Embryonic facial prominence (tissue), 1 donor: ENCODE measurements at regions not wholly inside any gene's neighbourhood (a gene's known extent, or its start where the extent isn't known, plus 50 kb on each side); places are given as distances from the start of the nearest gene placed in this dataset.
"Not testable (repeated sequence)": the region's sequence is repeated elsewhere in the genome, so short reads cannot be mapped to it uniquely, and the experiment has no call there.

ENCODE experiments used
- DNase-seq: peaks from one replicate; pipeline ENCODE4 v3.0.0-alpha.2; 2016; ENCODE audit errors: extremely low spot score

DNA sequence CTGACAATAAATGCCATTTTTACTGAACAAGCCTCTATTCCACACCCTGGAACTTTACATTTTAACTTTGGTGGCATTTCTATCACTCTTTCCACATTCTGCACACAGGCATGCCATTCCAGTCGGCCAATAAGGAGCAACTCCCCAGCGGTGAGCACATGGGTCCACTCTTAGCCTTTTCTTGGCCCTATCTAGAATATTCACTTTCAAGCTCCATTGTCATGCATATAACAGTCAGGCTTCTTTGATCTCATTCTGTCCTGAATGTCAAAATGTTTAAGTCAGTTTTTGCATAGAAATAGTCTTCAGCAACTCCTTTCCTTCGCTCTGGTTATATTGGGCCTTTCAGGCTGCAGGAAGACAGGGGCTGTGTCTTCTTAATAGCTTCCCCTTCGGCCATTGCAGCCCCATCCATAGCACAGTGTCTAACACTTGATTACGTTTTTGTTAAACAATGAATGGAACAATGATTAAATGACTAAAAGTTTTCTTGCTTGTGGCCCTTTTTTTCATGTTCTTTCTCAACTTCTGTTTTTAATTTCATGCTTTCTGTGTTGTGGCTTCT, 427.3 kb downstream of the MFSD1 start:
- no peak for DNase-seq

DNA sequence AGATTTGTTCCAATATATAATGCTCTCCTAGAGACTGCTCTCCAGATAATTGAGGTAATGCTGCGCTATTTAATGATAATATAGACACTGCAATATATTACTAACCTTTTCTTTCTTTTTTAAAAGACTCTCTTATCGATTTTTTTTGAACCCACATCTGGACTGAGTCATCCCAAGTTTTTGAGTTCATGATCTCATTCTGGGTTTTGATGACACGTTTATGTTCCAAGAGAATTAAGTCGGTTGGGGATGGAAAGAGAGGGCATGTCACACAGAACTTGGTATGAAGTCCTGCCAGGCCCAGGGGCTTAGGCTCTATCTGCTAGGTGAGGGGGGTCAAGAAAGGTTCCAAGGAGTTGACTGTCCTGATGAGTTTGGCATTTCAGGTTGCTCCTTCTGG, 431.1 kb downstream of the MFSD1 start:
- DNase-seq: no peak

DNA sequence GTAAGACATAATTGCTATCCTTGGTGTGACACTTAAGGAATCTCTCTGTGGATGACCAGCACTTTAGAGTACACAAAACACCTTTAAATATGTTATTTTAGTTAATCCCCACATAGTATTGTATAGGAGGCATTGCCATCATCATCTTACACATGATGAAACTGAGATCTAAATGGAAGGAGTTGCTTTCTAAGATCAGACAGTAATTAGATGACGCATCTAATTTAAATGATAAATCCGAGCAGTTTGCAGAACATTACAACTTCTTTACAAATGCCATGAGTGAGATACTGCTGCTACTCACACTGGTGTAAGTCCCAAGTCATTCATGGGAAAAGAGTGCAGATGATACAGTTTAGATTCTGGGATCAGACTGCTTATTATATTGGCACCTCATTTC, 431.9 kb downstream of the MFSD1 start:
- DNase-seq: no peak

DNA sequence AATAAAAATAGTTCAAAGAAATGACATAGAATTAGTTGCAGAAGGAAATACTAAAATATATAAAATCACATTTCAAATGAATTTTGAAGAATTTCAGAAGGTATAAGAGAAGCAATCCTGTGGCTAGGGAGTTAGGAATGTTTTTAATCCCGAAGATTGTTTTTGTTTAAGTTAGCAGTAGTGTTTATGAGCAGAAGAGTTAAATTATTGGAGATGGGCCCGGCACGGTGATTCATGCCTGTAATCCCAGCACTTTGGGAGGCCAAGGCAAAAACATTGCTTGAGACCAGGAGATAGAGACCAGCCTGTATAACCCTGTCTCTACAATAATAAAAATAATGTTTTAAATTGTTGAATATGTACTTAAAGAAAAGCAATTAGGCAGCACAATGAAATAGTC, 432.5 kb downstream of the MFSD1 start:
- no peak for DNase-seq

DNA sequence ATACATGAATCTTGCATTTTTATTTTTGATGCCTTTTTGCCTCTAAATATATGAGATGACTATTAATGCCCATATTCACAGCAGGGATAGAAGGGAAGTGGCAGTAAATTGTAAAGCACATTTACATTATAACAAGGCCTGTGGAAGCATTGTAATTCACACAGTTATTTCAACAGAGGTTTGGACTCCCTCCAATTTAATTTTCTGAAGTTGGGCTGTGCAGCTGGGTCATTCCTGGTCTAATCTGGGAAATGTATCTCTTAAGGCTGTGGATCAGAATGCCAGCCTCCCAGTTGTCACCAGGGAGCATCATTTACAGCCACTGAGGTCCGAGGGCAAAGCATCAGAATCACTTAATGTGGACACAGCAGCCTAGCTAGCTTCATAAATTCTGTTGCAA, 434.5 kb downstream of the MFSD1 start:
- DNase-seq: no peak

DNA sequence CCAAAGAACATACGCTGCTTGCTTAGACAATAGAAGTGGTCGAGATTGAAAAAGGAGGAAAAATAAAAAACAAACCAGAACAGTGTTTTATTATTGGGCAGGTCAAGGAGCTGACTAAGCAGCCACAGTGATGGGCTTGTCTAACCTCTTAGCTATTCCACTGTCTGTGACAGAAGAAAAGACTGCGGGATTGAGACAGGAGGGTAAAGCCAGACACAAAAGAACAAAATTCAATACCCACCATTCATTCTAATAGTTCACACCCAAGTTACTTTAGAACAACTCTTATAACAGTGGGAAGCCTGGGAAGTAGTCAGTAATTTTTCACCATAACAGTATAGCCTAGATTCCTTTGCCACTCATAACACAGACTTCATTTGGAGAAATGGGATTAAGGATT, 435.4 kb downstream of the MFSD1 start:
- no peak for DNase-seq

DNA sequence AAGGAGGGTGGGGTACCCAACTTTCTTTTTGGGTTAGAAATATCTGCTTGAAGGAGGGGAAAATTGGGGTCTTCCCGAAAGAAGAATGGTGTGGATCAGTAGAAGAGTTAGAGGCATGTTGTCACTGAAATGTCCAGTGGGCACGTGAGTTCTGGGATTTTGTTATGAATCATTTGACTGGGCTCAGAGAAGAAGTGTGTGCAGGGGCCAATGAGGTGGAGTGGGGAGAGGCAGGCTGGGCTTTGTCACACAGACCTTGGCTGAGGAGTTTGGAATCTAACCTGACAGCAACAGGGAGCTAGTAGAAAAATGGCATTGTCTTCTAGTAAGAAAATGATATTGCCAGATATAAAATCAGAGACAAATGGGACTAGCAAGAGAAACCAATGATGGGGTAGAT, 436.8 kb downstream of the MFSD1 start:
- DNase-seq: no peak

DNA sequence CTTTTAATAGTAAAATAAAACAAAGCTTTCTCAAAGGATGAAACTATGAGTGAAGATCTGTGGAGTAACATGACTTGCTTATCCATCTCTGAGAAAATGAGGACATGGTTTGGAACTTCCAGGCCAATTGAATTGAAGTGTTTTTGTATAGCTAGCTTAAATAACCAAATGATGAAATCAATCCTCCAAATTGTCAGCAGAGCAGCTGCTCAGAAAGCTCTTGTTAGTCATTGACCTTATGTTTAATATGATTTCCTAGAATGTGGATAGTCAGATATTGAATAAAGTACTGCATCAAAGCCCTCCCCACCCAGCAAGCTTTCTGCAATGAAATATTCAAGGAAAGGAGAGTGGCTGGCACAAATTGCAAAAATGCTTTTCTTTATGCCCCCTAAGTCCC, 437.2 kb downstream of the MFSD1 start:
- no peak for DNase-seq

DNA sequence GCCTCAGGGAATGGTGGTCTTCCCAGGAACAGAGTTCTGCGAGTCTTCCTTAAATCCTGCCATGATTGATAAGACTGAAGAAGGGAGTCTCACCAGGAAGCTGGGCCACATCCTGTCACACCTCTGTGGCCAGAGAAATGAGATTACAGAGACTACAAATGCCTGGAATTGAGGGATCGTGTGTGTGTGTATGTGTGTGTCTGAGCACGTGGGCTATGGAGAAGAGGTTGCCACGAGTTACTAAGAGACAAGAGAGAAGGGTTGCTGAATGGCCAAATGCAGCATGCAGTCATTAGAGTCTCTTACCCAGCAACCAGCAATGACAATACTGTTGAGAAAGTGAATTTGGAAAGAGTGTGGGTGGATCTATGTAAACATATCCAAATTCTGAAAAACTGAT, 443.1 kb downstream of the MFSD1 start:
- no peak for DNase-seq

DNA sequence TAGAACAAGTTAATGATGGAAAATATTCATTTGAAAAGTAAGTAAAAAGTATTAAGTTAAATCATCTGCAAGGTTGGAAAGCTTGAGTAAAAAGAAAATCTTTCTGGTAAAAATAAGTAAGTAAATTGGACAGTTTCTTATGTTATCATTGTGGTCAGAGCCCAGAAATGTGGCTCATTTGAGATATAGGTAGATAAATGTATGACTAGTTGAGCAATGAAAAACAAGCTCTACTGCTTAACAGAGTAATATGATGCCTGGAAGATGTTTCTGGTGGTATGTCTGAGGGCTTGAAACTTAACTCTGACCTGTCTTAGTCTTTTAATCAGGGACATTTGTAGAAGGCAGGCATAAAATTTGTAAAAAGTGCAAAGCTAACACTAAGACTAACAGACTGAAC, 444.0 kb downstream of the MFSD1 start:
- DNase-seq: no peak

DNA sequence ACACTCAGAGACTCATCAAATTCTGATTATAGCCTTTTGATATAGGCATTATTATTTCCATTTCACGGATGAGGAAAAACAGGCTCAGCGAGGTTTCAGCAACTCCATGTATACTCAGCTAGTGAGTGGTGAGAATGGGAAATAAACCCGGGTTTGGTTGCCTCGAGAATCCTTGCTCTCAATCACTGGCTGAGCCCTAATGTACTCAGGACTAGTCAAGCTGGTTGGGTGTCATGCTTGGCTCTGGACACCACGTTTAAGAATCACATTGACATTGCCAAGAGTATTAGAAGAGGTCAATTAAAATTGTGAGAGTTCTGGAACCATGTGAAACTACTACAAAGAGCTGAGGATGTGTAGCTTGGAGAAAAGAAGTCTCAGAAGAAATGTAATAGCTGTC, 444.5 kb downstream of the MFSD1 start:
- DNase-seq: no peak

DNA sequence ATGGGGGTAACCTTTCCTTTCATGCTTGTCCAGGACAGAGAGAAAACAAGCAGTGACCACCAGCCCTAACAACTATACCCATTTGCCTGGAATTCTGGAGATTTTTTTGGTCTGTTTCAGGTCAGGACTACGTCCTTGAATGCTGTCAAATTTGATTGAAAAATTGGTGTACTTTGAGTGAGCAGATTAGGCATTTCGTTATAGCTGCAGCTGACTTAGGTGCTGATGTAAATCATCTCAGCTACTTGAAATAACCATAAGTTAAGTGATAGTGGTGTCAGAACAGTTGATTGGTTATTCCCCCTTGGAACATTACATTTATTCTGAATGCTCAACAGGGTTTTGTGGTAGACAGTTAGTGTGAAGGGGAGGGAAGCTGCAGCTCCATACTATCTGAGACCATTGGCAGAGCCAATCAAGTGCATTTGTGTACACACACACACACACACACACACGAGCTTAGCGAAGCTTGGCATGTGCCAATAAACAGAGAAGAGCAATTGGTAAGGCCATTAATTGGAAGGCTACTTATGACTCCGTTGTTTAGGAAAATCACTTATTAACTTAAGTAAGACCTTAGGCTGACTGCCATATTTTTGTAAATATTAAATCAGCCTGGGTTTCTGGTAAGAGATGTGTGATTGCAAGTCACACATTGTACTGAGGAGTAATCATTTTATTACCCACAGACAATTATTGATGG, 447.8 kb downstream of the MFSD1 start:
- no peak for DNase-seq

DNA sequence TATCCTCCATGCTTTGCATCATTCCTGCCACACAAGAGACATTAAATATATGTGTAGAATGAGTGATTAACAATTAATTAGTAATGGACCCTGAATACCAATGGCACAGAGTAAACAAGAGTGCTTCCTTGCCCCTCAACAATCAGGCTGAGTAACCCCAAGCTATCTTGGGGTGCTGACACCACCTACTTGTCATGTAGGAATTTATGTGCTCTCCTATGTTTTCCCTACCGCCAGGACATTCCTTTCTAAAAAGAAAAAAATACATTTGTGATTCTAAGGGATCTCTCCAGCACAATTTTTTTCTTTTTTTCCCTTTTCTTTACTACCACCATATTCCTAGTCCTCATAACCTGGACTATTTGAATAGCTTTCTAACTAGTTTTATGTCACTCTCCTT, 449.1 kb downstream of the MFSD1 start:
- no peak for DNase-seq

DNA sequence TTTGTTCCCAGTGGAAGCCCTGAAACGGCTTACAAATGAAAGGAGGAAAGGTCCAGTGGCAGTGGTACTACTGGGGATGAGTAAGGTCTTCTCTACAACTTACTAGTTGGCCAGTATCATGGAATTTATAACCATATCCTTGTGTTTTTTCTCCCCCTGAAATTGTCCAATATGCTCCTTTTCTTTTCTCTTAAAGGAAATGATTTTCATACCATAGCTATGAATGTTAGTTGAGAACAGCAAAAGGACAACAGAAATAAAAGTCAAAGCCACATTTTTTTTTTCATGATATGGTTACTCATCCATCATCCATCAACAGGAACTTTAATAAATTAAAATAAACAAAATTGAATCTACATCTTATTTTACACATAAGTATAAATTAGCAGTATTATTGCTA, 450.4 kb downstream of the MFSD1 start:
- DNase-seq: no peak

DNA sequence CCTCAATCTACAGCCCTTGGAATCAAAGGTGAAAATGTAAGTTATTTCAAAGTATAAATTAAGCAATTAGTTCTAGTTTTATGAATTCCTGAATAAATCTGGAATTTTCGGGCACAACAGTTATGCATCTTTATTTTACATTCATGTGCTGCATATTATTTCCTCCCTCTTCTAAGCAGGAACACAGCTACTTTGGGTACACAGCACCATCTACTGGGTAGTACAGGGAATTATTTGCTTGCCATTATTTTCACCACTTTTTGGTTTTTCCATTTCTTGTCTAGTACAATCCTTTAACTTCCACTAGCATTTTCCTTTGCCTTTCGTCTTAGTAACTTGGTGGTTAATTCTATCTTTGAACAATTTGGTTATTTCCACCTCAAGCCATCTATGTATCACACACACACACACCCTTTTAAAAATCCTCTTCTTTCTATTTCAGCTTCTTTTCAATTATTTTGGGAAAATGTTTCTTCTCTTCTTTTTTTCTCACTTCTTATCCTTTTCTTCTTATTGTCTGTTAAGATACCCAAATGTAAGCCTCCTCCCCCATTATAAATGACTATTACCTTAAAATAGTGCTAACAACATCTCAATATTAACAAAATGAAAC, 451.0 kb downstream of the MFSD1 start:
- DNase-seq: no peak

DNA sequence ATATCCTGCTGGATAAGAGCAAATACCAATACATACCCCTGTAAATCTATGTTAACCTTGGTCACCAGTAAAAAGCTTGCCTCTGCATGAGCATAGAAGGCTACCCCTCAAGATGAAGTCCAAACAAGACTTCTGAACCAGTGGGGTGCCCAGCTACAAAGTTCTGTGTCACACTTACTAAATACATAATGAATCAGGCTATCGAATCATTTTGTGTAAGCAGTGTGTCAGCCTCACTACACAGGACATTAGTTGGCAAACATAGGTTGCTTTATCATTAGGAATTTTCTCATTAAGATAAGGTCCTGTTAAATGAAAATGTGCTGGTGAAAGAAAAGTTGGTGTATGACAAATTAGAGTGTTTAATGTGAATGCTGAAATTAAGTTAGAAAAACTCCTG, 452.0 kb downstream of the MFSD1 start:
- DNase-seq: no peak

DNA sequence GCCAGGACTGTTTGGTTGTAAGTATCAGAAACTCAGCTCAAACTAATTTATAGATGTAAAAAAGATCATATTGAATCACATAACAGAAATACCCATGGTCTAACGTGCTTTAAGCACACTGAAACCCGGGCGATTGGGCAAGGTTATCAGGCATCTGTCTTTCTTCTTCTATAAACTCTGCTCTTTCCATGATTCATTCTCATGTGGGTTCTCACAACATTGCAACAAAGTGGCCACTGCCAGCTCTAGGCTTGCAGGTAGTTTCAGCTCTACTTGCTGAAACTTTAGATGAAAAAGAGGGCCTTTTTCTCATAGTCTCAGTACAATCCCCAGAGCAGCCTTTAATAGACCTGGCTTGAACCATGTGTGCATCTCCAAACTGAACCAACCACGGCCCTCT, 456.1 kb downstream of the MFSD1 start:
- DNase-seq: no peak

DNA sequence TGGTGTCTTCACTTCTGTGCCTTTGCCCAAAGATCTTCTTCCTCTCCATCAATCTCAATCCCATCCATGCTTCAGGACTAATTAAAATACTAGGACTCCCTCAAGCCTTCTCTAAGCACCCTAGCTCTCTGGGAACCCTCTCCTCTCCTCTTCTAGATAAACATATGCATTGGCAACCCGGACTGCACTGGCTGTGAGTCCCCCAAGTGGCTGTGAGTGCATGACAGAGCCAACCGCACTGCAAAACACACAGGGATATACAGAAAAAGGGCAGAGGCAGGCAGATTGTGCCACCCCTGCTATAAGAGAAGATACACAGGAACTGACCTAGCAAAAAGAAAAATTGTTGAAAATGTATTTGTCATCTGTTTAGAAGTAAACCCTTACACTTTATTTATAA, 457.1 kb downstream of the MFSD1 start:
- DNase-seq: no peak

DNA sequence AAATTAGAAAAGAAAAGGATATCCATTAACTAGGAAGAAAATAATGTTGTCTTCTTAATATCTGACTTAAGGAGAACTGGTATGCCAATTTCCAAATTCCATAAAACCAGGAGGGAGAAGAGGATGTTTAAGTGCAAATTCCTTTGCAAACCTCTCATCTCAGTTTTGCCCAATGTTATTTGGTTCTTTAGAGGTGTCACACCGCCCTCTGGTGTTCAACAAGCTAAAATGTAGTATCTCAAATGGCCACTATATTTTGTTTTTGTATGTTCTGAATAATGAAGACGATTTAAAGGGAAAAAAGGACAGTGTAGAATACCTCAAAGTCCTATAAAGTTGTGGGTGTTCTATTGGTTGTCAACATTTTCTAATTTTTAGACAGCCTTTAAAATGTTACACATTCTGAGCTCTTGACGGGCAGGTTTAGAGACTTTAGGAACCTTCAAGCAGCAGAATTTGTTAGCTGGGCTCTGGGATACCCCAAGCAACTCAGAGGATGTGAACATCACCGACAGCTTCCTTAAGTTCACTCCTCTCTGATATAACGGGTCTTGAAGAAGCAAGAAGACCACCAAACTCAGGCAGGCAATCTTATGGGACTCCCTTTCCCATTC, 458.3 kb downstream of the MFSD1 start:
- DNase-seq: peak; percentile 25

DNA sequence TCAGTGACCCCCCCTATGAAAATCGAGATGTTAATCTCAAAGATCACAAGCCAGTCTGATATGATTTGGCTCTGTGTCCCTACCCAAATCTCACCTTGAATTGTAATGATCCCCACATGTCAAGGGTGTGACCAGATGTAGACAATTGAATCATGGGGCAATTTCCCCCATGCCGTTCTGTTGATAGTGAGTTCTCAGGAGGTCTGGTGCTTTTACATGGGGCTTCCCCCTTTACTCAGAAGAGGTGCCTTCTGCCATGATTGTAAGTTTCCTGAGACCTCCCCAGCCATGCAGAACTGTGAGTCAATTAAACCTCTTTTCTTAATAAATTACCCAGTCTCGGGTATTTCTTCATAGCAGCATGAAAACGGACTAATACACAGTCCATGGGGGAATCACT, 459.5 kb downstream of the MFSD1 start:
- DNase-seq: not testable (repeated sequence)

DNA sequence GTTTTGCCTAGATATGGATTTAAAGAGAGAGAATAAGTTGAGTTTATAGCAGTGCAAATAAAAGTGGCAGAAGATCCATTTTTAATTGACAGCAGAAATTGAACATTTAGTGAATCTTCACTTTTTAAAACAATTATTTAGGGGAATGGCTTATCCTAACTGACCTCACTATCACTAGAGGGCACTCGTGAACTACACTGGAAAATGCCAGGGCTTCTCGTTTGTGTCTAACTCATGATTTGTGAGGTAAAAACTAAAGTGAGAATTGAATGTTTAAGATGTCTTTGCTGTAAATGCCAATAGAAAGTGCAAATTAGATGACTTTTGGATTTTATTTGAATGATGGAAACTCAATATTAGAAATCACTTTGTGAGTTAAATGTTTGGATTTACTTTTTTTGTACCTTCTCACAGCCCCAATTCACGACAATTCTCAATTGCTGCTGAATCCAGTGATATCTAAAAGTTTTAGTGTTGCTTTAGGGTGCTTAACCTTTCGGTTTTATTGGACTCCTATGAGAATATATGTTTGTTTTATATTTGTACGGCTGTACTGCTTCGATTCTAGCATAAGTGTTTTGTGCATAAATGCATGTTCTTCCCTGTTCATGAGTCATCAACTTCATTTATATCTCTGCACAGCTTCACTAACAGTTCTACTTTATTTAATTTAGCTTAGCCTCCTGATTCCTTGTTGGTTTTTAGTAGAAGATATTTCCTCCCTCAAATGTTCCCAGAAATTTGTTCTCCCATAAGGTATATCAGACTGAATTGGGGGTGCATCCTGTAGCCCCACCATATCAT, 462.1 kb downstream of the MFSD1 start:
- no peak for DNase-seq

DNA sequence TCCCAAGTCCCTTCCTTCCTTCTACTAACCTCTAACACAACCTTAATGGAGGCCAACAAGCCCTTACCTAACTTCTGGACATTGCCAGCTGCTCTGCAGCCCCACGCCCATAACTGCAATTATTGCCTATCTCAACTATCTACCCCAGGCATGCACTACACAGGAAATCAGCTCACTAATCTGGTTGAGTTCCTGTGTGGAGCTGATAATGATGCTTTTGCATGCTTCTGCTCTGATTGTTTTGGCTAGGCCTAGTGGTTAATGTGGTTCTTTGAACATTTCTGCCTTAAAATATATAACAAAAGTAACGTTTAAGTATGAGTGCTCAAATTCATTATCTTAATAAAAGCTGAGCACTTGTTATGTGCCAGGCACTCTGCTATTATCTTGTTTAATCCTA, 463.9 kb downstream of the MFSD1 start:
- DNase-seq: no peak
